ENCODE measurements at regions not wholly inside any gene's neighbourhood (a gene's known extent, or its start where the extent isn't known, plus 50 kb on each side); places are given as distances from the start of the nearest gene placed in this dataset.

- Histone ChIP-seq H3K36me3 (ENCODE audit: control insufficient read depth in 2 of 2, insufficient read depth in 1 of 2, low read length in 2 of 2) (no peaks in the 10 kb centered on the region), H3K9me3 (ENCODE audit: control insufficient read depth, insufficient read depth, low read depth, low read length) (no peaks in the 10 kb centered on the region; the same call in 1 of the 2 replicates)
Measured at GRCh38 chrX:84611843-84612636, 109.8 kb upstream of the HDX start.

GRCh38 chrX:84634201-84634782, 132.0 kb upstream of the HDX start:
- H3K4me3 ChIP-seq (ENCODE audit: low read depth, low read length) = no peak overlapping the region
- H3K9me3 ChIP-seq (ENCODE audit: control insufficient read depth, insufficient read depth, low read depth, low read length) = peaks cover 2% of the 10 kb centered on the region
- no peaks in the 10 kb centered on the region for H3K36me3 ChIP-seq (ENCODE audit: control insufficient read depth in 2 of 2, insufficient read depth in 1 of 2, low read length in 2 of 2)
- H3K4me1 ChIP-seq (ENCODE audit: control insufficient read depth, insufficient read depth, low read length) = no peaks in the 10 kb centered on the region
- H3K27ac ChIP-seq (ENCODE audit: extremely low read depth, low read depth, low read length) = no peak overlapping the region
- CTCF ChIA-PET = no interaction called here
- POLR2A ChIA-PET = no interaction called here
- TF ChIP-seq ZNF292 (tag by site-specific recombination; IDR thresholded peaks at IDR 0.05; ENCODE audit: borderline replicate concordance, low read depth) = no peak
- TF ChIP-seq, protein P1, sequence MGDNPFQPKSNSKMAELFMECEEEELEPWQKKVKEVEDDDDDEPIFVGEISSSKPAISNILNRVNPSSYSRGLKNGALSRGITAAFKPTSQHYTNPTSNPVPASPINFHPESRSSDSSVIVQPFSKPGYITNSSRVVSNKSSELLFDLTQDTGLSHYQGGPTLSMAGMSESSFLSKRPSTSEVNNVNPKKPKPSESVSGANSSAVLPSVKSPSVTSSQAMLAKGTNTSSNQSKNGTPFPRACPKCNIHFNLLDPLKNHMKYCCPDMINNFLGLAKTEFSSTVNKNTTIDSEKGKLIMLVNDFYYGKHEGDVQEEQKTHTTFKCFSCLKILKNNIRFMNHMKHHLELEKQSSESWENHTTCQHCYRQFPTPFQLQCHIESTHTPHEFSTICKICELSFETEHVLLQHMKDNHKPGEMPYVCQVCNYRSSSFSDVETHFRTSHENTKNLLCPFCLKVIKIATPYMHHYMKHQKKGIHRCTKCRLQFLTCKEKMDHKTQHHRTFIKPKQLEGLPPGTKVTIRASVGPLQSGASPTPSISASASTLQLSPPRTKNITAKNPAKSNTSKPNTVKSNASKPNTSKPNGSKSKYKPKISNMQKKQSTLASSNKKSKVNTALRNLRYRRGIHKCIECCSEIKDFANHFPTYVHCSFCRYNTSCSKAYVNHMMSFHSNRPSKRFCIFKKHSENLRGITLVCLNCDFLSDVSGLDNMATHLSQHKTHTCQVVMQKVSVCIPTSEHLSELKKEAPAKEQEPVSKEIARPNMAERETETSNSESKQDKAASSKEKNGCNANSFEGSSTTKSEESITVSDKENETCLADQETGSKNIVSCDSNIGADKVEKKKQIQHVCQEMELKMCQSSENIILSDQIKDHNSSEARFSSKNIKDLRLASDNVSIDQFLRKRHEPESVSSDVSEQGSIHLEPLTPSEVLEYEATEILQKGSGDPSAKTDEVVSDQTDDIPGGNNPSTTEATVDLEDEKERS (tag by site-specific recombination; IDR thresholded peaks at IDR 0.05) = no peak
- TF ChIP-seq OVOL3 (tag by site-specific recombination; IDR thresholded peaks at IDR 0.05) = no peak
- no peak for TF ChIP-seq ZNF571 (tag by site-specific recombination; IDR thresholded peaks at IDR 0.05)
- no peak for TF ChIP-seq ZFP37 (tag by site-specific recombination; IDR thresholded peaks at IDR 0.05)
- TF ChIP-seq ZNF48 (tag by site-specific recombination; IDR thresholded peaks at IDR 0.05) = no peak
- TF ChIP-seq ZNF324 (tag by site-specific recombination; IDR thresholded peaks at IDR 0.05) = no peak
- TF ChIP-seq ZNF112 (tag by site-specific recombination; IDR thresholded peaks at IDR 0.05) = no peak
- TF ChIP-seq ZNF645 (tag by site-specific recombination; IDR thresholded peaks at IDR 0.05) = no peak
- TF ChIP-seq ZBTB7A (tag by site-specific recombination; IDR thresholded peaks at IDR 0.05; ENCODE audit: low read depth) = no peak
- TF ChIP-seq ZNF169 (tag by site-specific recombination; IDR thresholded peaks at IDR 0.05) = no peak
- TF ChIP-seq ZBTB17 (tag by site-specific recombination; IDR thresholded peaks at IDR 0.05) = no peak
- no peak for TF ChIP-seq ZNF530 (tag by site-specific recombination; IDR thresholded peaks at IDR 0.05; ENCODE audit: low read depth)
- no peak for TF ChIP-seq PRDM6 (tag by site-specific recombination; IDR thresholded peaks at IDR 0.05)
- no peak for TF ChIP-seq ZNF768 (tag by site-specific recombination; IDR thresholded peaks at IDR 0.05)
- TF ChIP-seq, protein P2, sequence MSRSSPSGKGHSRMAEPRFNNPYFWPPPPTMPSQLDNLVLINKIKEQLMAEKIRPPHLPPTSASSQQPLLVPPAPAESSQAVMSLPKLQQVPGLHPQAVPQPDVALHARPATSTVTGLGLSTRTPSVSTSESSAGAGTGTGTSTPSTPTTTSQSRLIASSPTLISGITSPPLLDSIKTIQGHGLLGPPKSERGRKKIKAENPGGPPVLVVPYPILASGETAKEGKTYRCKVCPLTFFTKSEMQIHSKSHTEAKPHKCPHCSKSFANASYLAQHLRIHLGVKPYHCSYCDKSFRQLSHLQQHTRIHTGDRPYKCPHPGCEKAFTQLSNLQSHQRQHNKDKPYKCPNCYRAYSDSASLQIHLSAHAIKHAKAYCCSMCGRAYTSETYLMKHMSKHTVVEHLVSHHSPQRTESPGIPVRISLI (tag by site-specific recombination; IDR thresholded peaks at IDR 0.05) = no peak

More at GRCh38 chrX:84611843-84612636, 109.8 kb upstream of the HDX start:
- Histone ChIP-seq H3K4me3 (ENCODE audit: low read depth, low read length) (no peak overlapping the region), H3K27ac (ENCODE audit: extremely low read depth, low read depth, low read length) (no peak overlapping the region), H3K4me1 (ENCODE audit: control insufficient read depth, insufficient read depth, low read length) (no peaks in the 10 kb centered on the region)
- ChIA-PET POLR2A (no interaction called here), CTCF (no interaction called here)
- TF ChIP-seq ZNF146 (tag by site-specific recombination; IDR thresholded peaks at IDR 0.05) = no peak
- no peak for TF ChIP-seq ZIC2 (tag by site-specific recombination; IDR thresholded peaks at IDR 0.05)
- TF ChIP-seq ZBTB26 (tag by site-specific recombination; optimal IDR thresholded peaks at IDR 0.05) = no peak
- no peak for TF ChIP-seq ZNF292 (tag by site-specific recombination; IDR thresholded peaks at IDR 0.05; ENCODE audit: borderline replicate concordance, low read depth)
- no peak for TF ChIP-seq ZNF335 (tag by site-specific recombination; conservative IDR thresholded peaks at IDR 0.05)
- no peak for TF ChIP-seq GLIS2 (tag by site-specific recombination; IDR thresholded peaks at IDR 0.05)
- no peak for TF ChIP-seq WT1 (tag by site-specific recombination; IDR thresholded peaks at IDR 0.05)
- no peak for TF ChIP-seq ZNF394 (tag by site-specific recombination; IDR thresholded peaks at IDR 0.05; ENCODE audit: borderline replicate concordance)
- TF ChIP-seq SP2 (tag by site-specific recombination; IDR thresholded peaks at IDR 0.05) = no peak
